GM04503 (cell line): ENCODE measurements at regions not wholly inside any gene's neighbourhood (a gene's known extent, or its start where the extent isn't known, plus 50 kb on each side); places are given as distances from the start of the nearest gene placed in this dataset.

Experiments
- DNase-seq: peaks from one replicate; pipeline ENCODE4 v3.0.0-alpha.2; 2012; ENCODE audit warnings: low read depth

DNA sequence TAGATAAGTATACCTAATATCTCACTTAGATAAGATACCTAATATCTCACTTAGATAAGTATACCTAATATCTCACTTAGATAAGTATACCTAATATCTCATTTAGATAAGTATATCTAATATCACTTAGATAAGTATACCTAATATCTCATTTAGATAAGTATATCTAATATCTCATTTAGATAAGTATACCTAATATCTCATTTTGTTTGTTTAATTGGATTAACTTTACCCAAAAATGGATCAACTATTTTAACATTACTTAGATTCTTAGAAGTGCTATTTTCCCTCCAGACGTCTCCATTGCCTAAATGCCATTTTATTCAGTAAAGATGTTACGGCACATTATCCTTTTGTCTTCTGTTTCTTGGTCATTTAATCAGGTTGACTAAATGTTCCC, 346.4 kb downstream of the CHRM3 start:
- no peak for DNase-seq

- DNase-seq, result no peak
These were observed 347.6 kb downstream of the CHRM3 start for GRCh38 chr1:239733995-239734394.

DNA sequence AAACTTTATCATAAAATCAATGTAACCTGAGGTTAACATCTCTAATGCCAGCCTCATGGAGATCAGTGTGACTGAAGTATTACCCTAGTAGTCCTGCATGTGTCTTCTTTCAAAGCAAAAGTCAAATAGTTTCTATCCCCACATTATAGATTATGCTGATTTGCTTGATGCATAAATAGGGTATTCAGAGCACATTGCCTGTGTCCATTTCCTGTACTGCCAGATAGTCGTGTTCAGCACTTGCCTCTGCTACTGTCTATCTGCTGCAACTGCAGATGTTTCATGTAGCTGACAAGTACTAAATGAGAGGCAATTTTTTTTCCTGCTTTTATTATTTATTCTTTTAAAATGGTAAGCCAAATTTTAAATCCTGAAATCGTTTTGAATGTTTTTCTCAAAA, 348.7 kb downstream of the CHRM3 start:
- no peak for DNase-seq

- no peak for DNase-seq
These were observed 350.1 kb downstream of the CHRM3 start for GRCh38 chr1:239736479-239736878.

- DNase-seq, result no peak
These were observed 352.3 kb upstream of the FMN2 start for GRCh38 chr1:239739375-239739774.

DNA sequence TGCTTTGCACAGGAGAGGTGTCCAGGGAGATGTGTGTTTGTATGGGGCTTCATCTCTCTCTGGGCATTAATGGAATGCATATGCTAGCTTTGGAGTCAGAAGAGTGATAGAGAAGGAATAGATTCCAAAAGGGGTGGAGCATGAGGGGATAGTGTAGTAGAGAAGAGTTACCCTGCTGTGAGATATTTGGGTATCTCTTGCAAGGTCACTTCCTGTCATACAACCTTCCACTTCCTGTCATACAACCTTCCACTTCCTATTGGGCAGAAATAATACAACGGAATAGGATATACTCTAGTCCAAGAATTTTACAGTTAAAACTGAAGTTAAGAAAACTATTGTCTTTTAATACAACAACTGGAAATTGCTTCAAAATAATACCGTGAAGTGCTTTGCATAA, 351.8 kb upstream of the FMN2 start:
- DNase-seq, result no peak

DNA sequence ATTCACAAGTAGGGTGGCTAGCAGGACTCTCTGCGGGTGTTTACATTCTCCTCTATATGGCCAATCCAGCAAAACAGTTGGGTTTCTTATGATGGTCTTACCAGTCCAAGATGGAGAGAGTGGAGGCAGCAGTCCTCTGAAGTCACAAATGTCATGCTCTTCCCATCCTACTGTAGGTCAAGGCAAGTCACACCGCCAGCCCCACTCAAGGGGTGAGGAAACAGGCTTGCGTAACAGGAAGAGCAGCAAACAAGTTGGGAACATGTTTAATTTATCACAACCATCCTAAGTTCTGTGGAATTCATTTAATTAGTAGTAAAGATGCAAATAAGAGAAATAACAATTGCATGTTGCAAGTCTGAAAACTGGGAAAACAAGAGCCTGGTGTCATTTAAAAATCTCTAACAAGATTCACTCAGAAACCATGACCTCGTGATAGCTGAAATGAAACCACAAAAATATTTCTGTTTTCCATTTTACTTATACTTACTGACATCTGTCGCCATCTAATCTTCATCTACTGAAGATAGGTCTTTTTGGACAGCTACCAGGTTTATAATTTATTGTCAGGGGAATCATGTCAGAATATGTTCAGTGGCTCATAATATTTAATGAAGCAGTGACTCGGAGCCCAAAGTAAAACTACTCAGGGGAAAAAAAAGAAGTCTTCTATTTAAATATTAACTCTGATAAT, 349.1 kb upstream of the FMN2 start:
- DNase-seq, result no peak

DNA sequence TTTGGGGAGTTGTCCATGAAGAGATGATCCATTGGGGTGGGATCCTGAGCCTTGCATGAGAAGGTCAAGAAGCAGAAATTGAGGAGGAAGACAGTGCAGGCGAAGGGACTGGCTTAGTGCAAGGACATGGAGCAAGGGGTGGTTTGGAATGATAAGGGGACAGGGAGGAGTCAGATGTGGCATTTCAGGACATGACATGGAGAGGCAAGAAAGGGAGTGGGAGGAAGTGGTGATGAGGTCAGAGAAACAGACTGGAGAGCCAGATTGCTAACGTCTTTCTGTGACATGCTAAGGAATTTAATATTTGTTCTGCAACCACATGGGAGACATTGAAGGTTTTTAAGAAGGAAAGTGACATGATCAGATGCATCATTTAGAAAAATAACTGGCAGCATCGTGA, 346.8 kb upstream of the FMN2 start:
- DNase-seq, result no peak

GRCh38 chr1:239755107-239755912, 336.4 kb upstream of the FMN2 start:
- DNase-seq, result no peak

DNA sequence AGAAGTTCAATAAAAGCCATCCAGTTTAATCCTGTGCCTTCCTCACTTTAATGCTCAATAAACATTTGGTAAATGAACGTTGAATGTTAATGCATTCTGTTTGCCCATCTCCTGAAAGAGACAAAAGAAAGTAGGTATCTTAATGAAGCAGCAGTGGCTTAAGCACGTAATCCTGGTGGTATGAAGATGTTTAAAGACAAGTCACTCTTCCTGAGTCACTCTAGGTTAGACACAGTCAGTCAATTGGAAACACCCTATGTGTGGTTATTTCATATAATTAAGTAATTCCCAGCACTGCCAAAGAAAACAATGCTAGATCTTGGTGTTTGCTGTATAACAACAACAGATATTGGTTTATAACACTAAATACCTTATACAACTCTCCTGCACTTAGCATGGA, 334.0 kb upstream of the FMN2 start:
- no peak for DNase-seq

DNA sequence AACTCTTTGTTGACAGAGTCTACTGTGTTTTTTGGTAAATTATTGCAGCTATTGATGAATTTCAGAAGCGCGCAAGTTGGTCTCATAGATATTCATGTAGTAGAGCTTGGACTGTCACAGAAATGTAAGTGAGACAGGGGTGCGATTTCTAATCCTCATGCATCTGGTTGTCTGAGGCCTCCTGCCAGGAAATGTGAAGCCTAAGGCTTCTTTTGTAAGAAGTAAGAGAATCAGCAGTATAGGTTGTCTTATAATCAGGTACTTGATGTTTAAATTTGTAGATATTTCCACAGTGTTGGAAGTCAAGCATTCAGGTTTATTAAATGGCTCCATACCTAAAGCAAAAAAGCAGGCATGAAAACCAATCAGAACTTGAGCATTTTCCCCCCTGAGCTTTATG, 332.9 kb upstream of the FMN2 start:
- no peak for DNase-seq

DNA sequence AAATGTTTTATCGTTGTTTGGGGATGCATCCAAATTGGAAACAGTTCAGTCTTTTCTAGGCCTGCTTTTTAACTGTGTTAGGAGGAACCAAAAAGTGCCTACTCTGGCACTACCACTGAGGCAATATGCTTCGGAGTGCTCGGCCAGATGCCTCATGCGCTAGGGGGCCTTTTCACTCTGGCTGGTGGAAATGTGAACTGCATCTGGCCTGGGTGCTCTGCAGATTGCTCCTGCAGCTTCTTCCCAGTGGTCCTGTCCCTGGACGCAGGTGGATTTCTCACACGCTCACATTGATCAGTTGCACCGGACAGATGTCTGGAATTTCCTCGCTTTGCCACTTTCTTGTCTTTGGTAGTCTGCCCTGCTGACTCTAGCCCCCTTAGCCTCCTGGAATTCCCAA, 330.2 kb upstream of the FMN2 start:
- no peak for DNase-seq

DNA sequence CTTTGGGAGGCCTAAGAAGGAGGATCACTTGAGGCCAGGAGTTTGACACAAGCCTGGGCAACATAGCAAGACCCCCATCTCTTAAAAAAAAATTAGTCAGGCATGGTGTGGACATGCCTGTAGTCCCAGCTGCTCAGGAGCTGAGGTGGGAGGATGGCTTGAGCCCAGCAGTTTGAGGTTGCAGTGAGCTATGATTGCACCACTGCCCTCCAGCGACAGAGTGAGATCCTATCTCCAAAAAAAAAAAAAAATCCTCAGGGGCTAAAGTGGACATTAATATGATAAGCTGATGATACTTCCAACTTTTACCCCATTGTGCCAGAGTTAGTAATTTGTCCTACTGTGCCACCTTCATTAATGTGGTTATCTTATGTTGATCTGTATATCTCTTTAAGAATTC, 327.8 kb upstream of the FMN2 start:
- DNase-seq, result no peak

DNA sequence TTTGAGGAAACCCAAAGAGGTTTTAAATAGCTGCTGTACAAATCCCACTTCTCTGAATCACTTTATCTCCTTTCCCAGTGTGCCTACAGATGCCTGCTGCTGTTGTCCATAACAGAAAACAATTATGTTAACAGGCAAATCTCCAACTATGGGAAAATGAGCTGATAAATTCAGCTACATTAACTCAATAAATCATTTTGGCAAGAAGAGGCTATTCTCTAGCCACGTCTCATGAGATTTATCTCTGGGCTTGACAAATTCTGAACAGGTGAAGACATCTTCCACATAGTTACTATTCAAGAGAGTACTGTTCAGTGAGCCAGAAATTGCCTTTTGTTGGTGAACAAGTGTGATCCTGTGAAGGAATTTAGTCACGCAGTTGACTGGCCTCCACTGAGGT, 327.1 kb upstream of the FMN2 start:
- DNase-seq, result no peak

- no peak for DNase-seq
These were observed 326.5 kb upstream of the FMN2 start for GRCh38 chr1:239765163-239765562.

GRCh38 chr1:239771550-239771949, 320.1 kb upstream of the FMN2 start:
- DNase-seq, result no peak

GRCh38 chr1:239772446-239772845, 319.2 kb upstream of the FMN2 start:
- no peak for DNase-seq

DNA sequence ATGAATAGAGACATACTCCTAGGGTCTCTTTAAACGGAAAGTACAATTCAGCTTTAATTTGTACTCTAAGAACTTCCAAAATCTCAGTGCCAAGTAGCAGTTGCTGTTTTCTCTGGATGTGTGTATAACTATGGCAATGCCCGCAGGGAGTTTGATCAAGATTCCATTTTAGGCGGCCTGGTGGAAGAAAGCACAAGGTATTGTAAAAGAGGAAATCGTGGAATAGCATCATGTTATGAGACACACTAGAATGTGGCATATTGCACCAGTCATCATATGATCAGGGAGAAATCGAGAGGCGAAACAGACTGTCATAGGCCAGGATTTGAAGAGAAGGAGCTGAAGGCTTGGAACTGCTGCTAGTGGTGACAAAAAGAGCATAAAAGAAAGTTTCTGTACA, 316.2 kb upstream of the FMN2 start:
- DNase-seq, result no peak

- no peak for DNase-seq
These were observed 313.4 kb upstream of the FMN2 start for GRCh38 chr1:239778208-239778813.

DNA sequence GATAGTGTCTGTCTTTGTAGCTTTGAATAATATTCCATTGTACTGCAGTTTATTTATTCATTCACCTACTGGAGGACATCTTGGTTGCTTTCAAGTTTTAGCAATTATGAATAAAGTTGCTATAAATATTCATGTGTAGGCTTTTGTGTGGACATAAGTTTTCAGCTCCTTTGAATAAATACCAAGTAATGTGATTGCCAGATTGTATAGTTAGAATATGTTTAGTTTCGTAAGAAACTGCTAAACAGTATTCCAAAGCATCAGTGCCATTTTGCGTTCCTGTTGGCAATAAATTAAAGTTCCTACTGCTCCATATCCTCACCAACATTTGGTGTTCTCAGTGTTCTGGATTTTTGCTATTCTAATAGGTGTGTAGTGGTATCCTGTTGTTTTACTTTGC, 311.7 kb upstream of the FMN2 start:
- no peak for DNase-seq

- no peak for DNase-seq
These were observed 306.8 kb upstream of the FMN2 start for GRCh38 chr1:239784896-239785295.

DNA sequence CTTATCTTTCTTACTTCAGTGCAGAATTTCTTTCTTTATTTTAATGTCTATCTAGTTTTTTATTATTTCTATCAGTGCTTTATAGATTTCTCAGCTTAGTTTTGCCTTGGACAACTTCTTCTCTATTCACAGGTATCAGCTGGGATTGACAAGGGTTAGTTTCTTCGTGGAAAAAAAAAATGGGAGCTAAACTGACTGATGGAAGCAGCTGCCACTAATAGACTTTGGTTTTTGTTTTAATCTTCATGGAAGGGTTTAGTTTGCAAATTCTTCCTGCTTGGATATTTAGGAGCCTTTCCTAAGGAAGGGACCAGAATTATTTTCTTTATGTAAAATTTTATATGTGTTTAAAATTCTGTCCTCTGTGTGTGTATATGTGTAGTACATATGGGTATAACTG, 306.1 kb upstream of the FMN2 start:
- DNase-seq, result no peak

DNA sequence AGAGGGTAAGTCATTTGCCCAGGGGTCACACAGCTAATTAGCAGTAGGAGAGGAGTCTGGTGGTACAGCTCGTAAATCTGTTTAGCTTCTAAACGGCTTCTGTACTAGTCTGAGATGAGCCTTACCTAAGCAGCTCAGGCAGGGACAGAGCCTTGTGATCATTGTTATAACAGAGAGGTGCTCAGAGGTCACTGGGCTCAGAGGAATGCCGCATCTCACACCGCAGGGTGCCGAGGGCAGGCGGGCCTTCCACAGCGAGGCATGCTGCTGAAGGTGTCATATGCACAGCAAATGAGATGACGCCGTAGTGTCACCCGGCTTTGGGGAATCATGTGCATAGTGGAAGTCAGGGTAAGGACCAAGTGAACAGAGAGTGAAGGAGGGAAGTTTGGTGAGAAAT, 305.2 kb upstream of the FMN2 start:
- no peak for DNase-seq
